A673 (cell line): ENCODE measurements at regions not wholly inside any gene's neighbourhood (a gene's known extent, or its start where the extent isn't known, plus 50 kb on each side); places are given as distances from the start of the nearest gene placed in this dataset.

Source experiments
- BruUV-seq: library from RNA; stranded (reverse); fragments of 400-500 nt; replicated peaks from 2 replicates; lab custom pipeline; 2021; lab: Mats Ljungman, UMichigan
- CTCF ChIA-PET: fragments of 300-600 bp; sonication (Branson Sonifier 250); formaldehyde crosslinking; loops from one replicate; lab custom pipeline; 2022; ENCODE audit warnings: antibody characterized with exemption; lab: Charles Lee
- POLR2A ChIA-PET: fragments of 300-600 bp; sonication (Branson Sonifier 250); formaldehyde crosslinking; loops from one replicate; lab custom pipeline; 2022; ENCODE audit warnings: antibody characterized with exemption; ENCODE audit not compliant: low non-redundant PET; lab: Charles Lee
- DNase-seq: peaks from one replicate; pipeline ENCODE4 v3.0.0-alpha.2; 2015; ENCODE audit warnings: low spot score
- H3K27ac ChIP-seq: fragments of 200-600 bp; sonication (generic); 2 replicates; pipeline ENCODE4 v1.5.1; 2016; ENCODE audit warnings: mixed run types, low read depth, mild to moderate bottlenecking, mixed read lengths, antibody characterized with exemption, low read length; ENCODE audit not compliant: poor library complexity, severe bottlenecking
- H3K27me3 ChIP-seq: fragments of 200-600 bp; sonication (generic); replicated peaks from 2 replicates; pipeline ENCODE4 v1.6.1; 2017; ENCODE audit warnings: mixed run types, low read depth, mild to moderate bottlenecking, mixed read lengths, antibody characterized with exemption, low read length; ENCODE audit not compliant: insufficient read depth, poor library complexity
- H3K36me3 ChIP-seq: fragments of 200-600 bp; sonication (generic); 2 replicates; pipeline ENCODE4 v1.6.1; 2016; ENCODE audit warnings: mixed run types, mild to moderate bottlenecking, mixed read lengths, antibody characterized with exemption, low read length; ENCODE audit not compliant: insufficient read depth, poor library complexity, severe bottlenecking
- H3K4me1 ChIP-seq: fragments of 200-600 bp; sonication (generic); 2 replicates; pipeline ENCODE4 v1.6.1; 2017; ENCODE audit warnings: mixed run types, mild to moderate bottlenecking, mixed read lengths, antibody characterized with exemption, low read length; ENCODE audit not compliant: insufficient read depth, poor library complexity, severe bottlenecking
- H3K4me3 ChIP-seq: fragments of 200-600 bp; sonication (generic); 2 replicates; pipeline ENCODE4 v1.5.1; 2016; ENCODE audit warnings: low read depth, mixed run types, mild to moderate bottlenecking, mixed read lengths, low read length; ENCODE audit not compliant: poor library complexity, severe bottlenecking
- H3K9me3 ChIP-seq: fragments of 200-600 bp; sonication (generic); 2 replicates; pipeline ENCODE4 v1.6.1; 2016; ENCODE audit warnings: mixed run types, low read depth, mild to moderate bottlenecking, mixed read lengths, antibody characterized with exemption, low read length; ENCODE audit not compliant: poor library complexity, severe bottlenecking
- CTCF ChIP-seq: fragments of 300-800, 200-600 bp; sonication (generic); conservative IDR thresholded peaks from 2 replicates; pipeline ENCODE4 v1.5.1; 2017; ENCODE audit warnings: low read depth, mild to moderate bottlenecking, antibody characterized with exemption, low read length, moderate library complexity, mixed read lengths
- EZH2 ChIP-seq: fragments of 200-600 bp; sonication (generic); IDR thresholded peaks from 2 replicates; pipeline ENCODE4 v1.6.1; 2017; ENCODE audit warnings: borderline replicate concordance, low read depth, mild to moderate bottlenecking, mixed read lengths, antibody characterized with exemption, low read length; ENCODE audit not compliant: poor library complexity, severe bottlenecking
- intact Hi-C: fragments of 100-400 bp; cut with micrococcal nuclease; formaldehyde crosslinking; loops from one replicate; pipeline ENCODE4 v1.10.0; 2022; ENCODE audit not compliant: unreplicated experiment

- Histone ChIP-seq H3K4me1 (no peaks in the 10 kb centered on the region), H3K9me3 (no peaks in the 10 kb centered on the region), H3K27me3 (no peaks in the 10 kb centered on the region), H3K36me3 (no peaks in the 10 kb centered on the region), H3K27ac (no peak overlapping the region), H3K4me3 (no peak overlapping the region)
- ChIA-PET CTCF (no interaction called here), POLR2A (no interaction called here)
- BruUV-seq = no TSS peak
- TF ChIP-seq EZH2 (no peak), CTCF (no peak)
- intact Hi-C loops = no loop called here
- DNase-seq = no peak
Measured at GRCh38 chr1:5660141-5660935, 331.9 kb downstream of the NPHP4 start.

GRCh38 chr1:5659606-5660005 lies 332.6 kb downstream of the NPHP4 start:
- BruUV-seq = no TSS peak
- intact Hi-C loops = no loop called here
- Histone ChIP-seq H3K27ac (no peak overlapping the region), H3K4me3 (no peak overlapping the region), H3K9me3 (no peaks in the 10 kb centered on the region), H3K4me1 (no peaks in the 10 kb centered on the region), H3K27me3 (no peaks in the 10 kb centered on the region), H3K36me3 (no peaks in the 10 kb centered on the region)
- no peak for DNase-seq
- ChIA-PET CTCF (no interaction called here), POLR2A (no interaction called here)
- no peak for TF ChIP-seq EZH2
- TF ChIP-seq CTCF = no peak

GRCh38 chr1:5658340-5659316 lies 333.6 kb downstream of the NPHP4 start:
- POLR2A ChIA-PET = no interaction called here
- Histone ChIP-seq H3K27ac (no peak overlapping the region), H3K4me3 (no peak overlapping the region), H3K27me3 (peaks cover 2% of the 10 kb centered on the region), H3K9me3 (no peaks in the 10 kb centered on the region), H3K4me1 (no peaks in the 10 kb centered on the region), H3K36me3 (no peaks in the 10 kb centered on the region)
- no TSS peak for BruUV-seq
- no peak for DNase-seq
- CTCF ChIA-PET = no interaction called here
- intact Hi-C loops = no loop called here
- TF ChIP-seq EZH2 = no peak
- TF ChIP-seq CTCF = no peak
